A673 (cell line): ENCODE measurements at regions not wholly inside any gene's neighbourhood (a gene's known extent, or its start where the extent isn't known, plus 50 kb on each side); places are given as distances from the start of the nearest gene placed in this dataset.

ENCODE experiments used
- BruUV-seq: library from RNA; stranded (reverse); fragments of 400-500 nt; replicated peaks from 2 replicates; lab custom pipeline; 2021; lab: Mats Ljungman, UMichigan
- CTCF ChIA-PET: fragments of 300-600 bp; sonication (Branson Sonifier 250); formaldehyde crosslinking; loops from one replicate; lab custom pipeline; 2022; ENCODE audit warnings: antibody characterized with exemption; lab: Charles Lee
- POLR2A ChIA-PET: fragments of 300-600 bp; sonication (Branson Sonifier 250); formaldehyde crosslinking; loops from one replicate; lab custom pipeline; 2022; ENCODE audit warnings: antibody characterized with exemption; ENCODE audit not compliant: low non-redundant PET; lab: Charles Lee
- DNase-seq: peaks from one replicate; pipeline ENCODE4 v3.0.0-alpha.2; 2015; ENCODE audit warnings: low spot score
- H3K27ac ChIP-seq: fragments of 200-600 bp; sonication (generic); 2 replicates; pipeline ENCODE4 v1.5.1; 2016; ENCODE audit warnings: mixed run types, low read depth, mild to moderate bottlenecking, mixed read lengths, antibody characterized with exemption, low read length; ENCODE audit not compliant: poor library complexity, severe bottlenecking
- H3K27me3 ChIP-seq: fragments of 200-600 bp; sonication (generic); replicated peaks from 2 replicates; pipeline ENCODE4 v1.6.1; 2017; ENCODE audit warnings: mixed run types, low read depth, mild to moderate bottlenecking, mixed read lengths, antibody characterized with exemption, low read length; ENCODE audit not compliant: insufficient read depth, poor library complexity
- H3K36me3 ChIP-seq: fragments of 200-600 bp; sonication (generic); 2 replicates; pipeline ENCODE4 v1.6.1; 2016; ENCODE audit warnings: mixed run types, mild to moderate bottlenecking, mixed read lengths, antibody characterized with exemption, low read length; ENCODE audit not compliant: insufficient read depth, poor library complexity, severe bottlenecking
- H3K4me1 ChIP-seq: fragments of 200-600 bp; sonication (generic); 2 replicates; pipeline ENCODE4 v1.6.1; 2017; ENCODE audit warnings: mixed run types, mild to moderate bottlenecking, mixed read lengths, antibody characterized with exemption, low read length; ENCODE audit not compliant: insufficient read depth, poor library complexity, severe bottlenecking
- H3K4me3 ChIP-seq: fragments of 200-600 bp; sonication (generic); 2 replicates; pipeline ENCODE4 v1.5.1; 2016; ENCODE audit warnings: low read depth, mixed run types, mild to moderate bottlenecking, mixed read lengths, low read length; ENCODE audit not compliant: poor library complexity, severe bottlenecking
- H3K9me3 ChIP-seq: fragments of 200-600 bp; sonication (generic); 2 replicates; pipeline ENCODE4 v1.6.1; 2016; ENCODE audit warnings: mixed run types, low read depth, mild to moderate bottlenecking, mixed read lengths, antibody characterized with exemption, low read length; ENCODE audit not compliant: poor library complexity, severe bottlenecking
- EZH2 ChIP-seq: fragments of 200-600 bp; sonication (generic); IDR thresholded peaks from 2 replicates; pipeline ENCODE4 v1.6.1; 2017; ENCODE audit warnings: borderline replicate concordance, low read depth, mild to moderate bottlenecking, mixed read lengths, antibody characterized with exemption, low read length; ENCODE audit not compliant: poor library complexity, severe bottlenecking
- intact Hi-C: fragments of 100-400 bp; cut with micrococcal nuclease; formaldehyde crosslinking; loops from one replicate; pipeline ENCODE4 v1.10.0; 2022; ENCODE audit not compliant: unreplicated experiment
- TF ChIP-seq, protein P1 (sequence below): fragments of 300-800, 200-600 bp; sonication (generic); conservative IDR thresholded peaks from 2 replicates; pipeline ENCODE4 v1.5.1; 2017; ENCODE audit warnings: low read depth, mild to moderate bottlenecking, antibody characterized with exemption, low read length, moderate library complexity, mixed read lengths

GRCh38 chr3:66093981-66094380, 55.3 kb upstream of the MAGI1 start:
- H3K4me3 ChIP-seq, result no peak overlapping the region
- no TSS peak for BruUV-seq
- no peak for DNase-seq
- no peaks in the 10 kb centered on the region for H3K4me1 ChIP-seq
- TF ChIP-seq EZH2, result no peak
- TF ChIP-seq, protein P1, sequence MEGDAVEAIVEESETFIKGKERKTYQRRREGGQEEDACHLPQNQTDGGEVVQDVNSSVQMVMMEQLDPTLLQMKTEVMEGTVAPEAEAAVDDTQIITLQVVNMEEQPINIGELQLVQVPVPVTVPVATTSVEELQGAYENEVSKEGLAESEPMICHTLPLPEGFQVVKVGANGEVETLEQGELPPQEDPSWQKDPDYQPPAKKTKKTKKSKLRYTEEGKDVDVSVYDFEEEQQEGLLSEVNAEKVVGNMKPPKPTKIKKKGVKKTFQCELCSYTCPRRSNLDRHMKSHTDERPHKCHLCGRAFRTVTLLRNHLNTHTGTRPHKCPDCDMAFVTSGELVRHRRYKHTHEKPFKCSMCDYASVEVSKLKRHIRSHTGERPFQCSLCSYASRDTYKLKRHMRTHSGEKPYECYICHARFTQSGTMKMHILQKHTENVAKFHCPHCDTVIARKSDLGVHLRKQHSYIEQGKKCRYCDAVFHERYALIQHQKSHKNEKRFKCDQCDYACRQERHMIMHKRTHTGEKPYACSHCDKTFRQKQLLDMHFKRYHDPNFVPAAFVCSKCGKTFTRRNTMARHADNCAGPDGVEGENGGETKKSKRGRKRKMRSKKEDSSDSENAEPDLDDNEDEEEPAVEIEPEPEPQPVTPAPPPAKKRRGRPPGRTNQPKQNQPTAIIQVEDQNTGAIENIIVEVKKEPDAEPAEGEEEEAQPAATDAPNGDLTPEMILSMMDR, result no peak
- no peaks in the 10 kb centered on the region for H3K36me3 ChIP-seq
- POLR2A ChIA-PET, result no interaction called here
- intact Hi-C loops, result no loop called here
- CTCF ChIA-PET, result no interaction called here
- H3K27me3 ChIP-seq, result no peaks in the 10 kb centered on the region
- no peak overlapping the region for H3K27ac ChIP-seq
- H3K9me3 ChIP-seq, result no peaks in the 10 kb centered on the region

DNA sequence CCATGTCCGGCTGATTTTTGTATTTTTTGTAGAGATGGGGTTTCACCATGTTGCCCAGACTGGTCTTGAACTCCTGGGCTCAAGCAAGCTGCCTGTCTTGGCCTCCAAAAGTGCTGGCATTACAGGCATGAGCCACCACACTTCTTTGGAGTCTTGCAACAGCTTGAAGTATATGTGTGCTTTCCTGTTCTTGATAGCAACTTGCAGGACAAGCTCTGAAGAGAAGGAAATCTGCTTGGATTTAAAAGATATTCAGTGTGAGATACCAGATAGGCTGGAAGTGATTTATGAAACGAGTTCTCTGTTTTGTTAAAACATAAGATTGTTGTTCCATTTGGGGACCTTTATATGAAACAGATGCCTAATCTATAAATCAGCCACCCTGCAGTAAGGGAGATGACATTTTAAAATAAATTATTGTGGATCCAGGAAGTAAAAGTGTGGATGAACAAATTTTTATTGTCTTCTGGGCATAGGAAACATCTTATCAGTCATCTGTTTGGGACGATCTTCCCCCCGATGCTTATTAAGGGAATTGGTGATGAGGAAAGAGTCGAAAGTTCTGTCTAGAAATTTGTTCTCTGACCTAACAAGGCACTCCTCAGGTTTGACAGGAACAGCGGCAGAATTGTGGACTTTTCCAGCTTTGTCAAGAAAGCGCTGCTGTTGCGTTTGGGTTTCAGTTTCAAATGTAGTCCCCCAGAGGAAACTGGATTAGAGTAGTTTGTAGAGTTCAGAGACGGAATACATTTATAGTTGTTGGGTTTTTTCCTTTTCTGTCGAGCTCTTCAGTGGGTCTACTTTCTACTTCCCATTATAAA, 53.7 kb upstream of the MAGI1 start:
- H3K4me1 ChIP-seq, result no peaks in the 10 kb centered on the region
- TF ChIP-seq, protein P1, result no peak
- TF ChIP-seq EZH2, result no peak
- H3K36me3 ChIP-seq, result no peaks in the 10 kb centered on the region
- intact Hi-C loops, result no loop called here
- ChIA-PET CTCF (no interaction called here), POLR2A (no interaction called here)
- no peaks in the 10 kb centered on the region for H3K27me3 ChIP-seq
- no peak overlapping the region for H3K4me3 ChIP-seq
- DNase-seq, result peak; percentile 12
- no TSS peak for BruUV-seq
- H3K9me3 ChIP-seq, result no peaks in the 10 kb centered on the region
- peak overlapping the region; percentile 37 for H3K27ac ChIP-seq
